GM19452 (cell line): ENCODE measurements at regions not wholly inside any gene's neighbourhood (a gene's known extent, or its start where the extent isn't known, plus 50 kb on each side); places are given as distances from the start of the nearest gene placed in this dataset.
"Not testable (repeated sequence)": the region's sequence is repeated elsewhere in the genome, so short reads cannot be mapped to it uniquely, and the experiment has no call there.

Experiments
- ATAC-seq: cut with Tn5 transposase; IDR thresholded peaks from one replicate; pipeline ENCODE4 v1.9.1; 2021; ENCODE audit not compliant: unreplicated experiment

GRCh38 chr11:37280200-37280599 is 682.2 kb upstream of the RAG2 start:
- no peak for ATAC-seq

- no peak for ATAC-seq
Observed at GRCh38 chr11:37277896-37278465, 679.9 kb upstream of the RAG2 start.

- ATAC-seq = no peak
Observed at GRCh38 chr11:37264783-37265182, 666.7 kb upstream of the RAG2 start.

GRCh38 chr11:37264060-37264459 is 666.0 kb upstream of the RAG2 start:
- no peak for ATAC-seq

- ATAC-seq = not testable (repeated sequence)
Observed at GRCh38 chr11:37263467-37263866, 665.4 kb upstream of the RAG2 start.

GRCh38 chr11:37259734-37260133 is 661.7 kb upstream of the RAG2 start:
- ATAC-seq = no peak

GRCh38 chr11:37248145-37248544 is 650.1 kb upstream of the RAG2 start:
- no peak for ATAC-seq

GRCh38 chr11:37246092-37246491 is 648.1 kb upstream of the RAG2 start:
- not testable (repeated sequence) for ATAC-seq

- ATAC-seq = no peak
Observed at GRCh38 chr11:37230865-37231264, 632.8 kb upstream of the RAG2 start.

GRCh38 chr11:37223962-37224361 is 625.9 kb upstream of the RAG2 start:
- no peak for ATAC-seq

- no peak for ATAC-seq
Observed at GRCh38 chr11:37203006-37203405, 605.0 kb upstream of the RAG2 start.

GRCh38 chr11:37199082-37199481 is 601.0 kb upstream of the RAG2 start:
- no peak for ATAC-seq

GRCh38 chr11:37184326-37184725 is 586.3 kb upstream of the RAG2 start:
- no peak for ATAC-seq

- no peak for ATAC-seq
Observed at GRCh38 chr11:37182031-37182430, 584.0 kb upstream of the RAG2 start.

GRCh38 chr11:37177721-37178120 is 579.7 kb upstream of the RAG2 start:
- ATAC-seq = no peak

GRCh38 chr11:37171451-37171850 is 573.4 kb upstream of the RAG2 start:
- no peak for ATAC-seq

GRCh38 chr11:37170311-37170710 is 572.3 kb upstream of the RAG2 start:
- ATAC-seq = no peak

GRCh38 chr11:37145434-37145833 is 547.4 kb upstream of the RAG2 start:
- not testable (repeated sequence) for ATAC-seq

GRCh38 chr11:37142591-37142990 is 544.6 kb upstream of the RAG2 start:
- no peak for ATAC-seq

GRCh38 chr11:37141707-37142106 is 543.7 kb upstream of the RAG2 start:
- no peak for ATAC-seq

GRCh38 chr11:37135606-37136005 is 537.6 kb upstream of the RAG2 start:
- not testable (repeated sequence) for ATAC-seq

- no peak for ATAC-seq
Observed at GRCh38 chr11:37134637-37135036, 536.6 kb upstream of the RAG2 start.

- ATAC-seq = no peak
Observed at GRCh38 chr11:37124384-37124783, 526.3 kb upstream of the RAG2 start.
